BJ (cell line): ENCODE measurements at regions not wholly inside any gene's neighbourhood (a gene's known extent, or its start where the extent isn't known, plus 50 kb on each side); places are given as distances from the start of the nearest gene placed in this dataset.
"Not testable (repeated sequence)": the region's sequence is repeated elsewhere in the genome, so short reads cannot be mapped to it uniquely, and the experiment has no call there.

Experiments used
- CTCF ChIA-PET: fragments of 350-600 bp; formaldehyde crosslinking; extraction: SDS; loops from one replicate; lab custom pipeline; 2021; ENCODE audit warnings: antibody characterized with exemption, inconsistent platforms; lab: Yijun Ruan, JAX
- POLR2A ChIA-PET: fragments of 300-600 bp; sonication (Branson Sonifier 250); formaldehyde crosslinking; extraction: SDS; loops from one replicate; lab custom pipeline; 2021; ENCODE audit warnings: antibody characterized with exemption; lab: Charles Lee
- DNase-seq: peaks from one replicate; pipeline ENCODE4 v3.0.0-alpha.2; 2011; ENCODE audit warnings: low read depth
- H3K27me3 ChIP-seq: 2 replicates; pipeline ENCODE4 v1.6.0; 2011; ENCODE audit warnings: low read length; ENCODE audit not compliant: control insufficient read depth, insufficient read depth
- H3K36me3 ChIP-seq: 2 replicates; pipeline ENCODE4 v1.5.1; 2011; ENCODE audit warnings: low read length; ENCODE audit not compliant: control insufficient read depth, insufficient read depth
- H3K4me3 ChIP-seq: 2 replicates; pipeline ENCODE4 v1.5.1; 2011; ENCODE audit warnings: low read depth, mild to moderate bottlenecking, control low read depth, low read length
- CTCF ChIP-seq: IDR thresholded peaks from 2 replicates; pipeline ENCODE4 v1.5.1; 2011; ENCODE audit warnings: low read depth, mild to moderate bottlenecking, control low read depth, inconsistent platforms, low read length, moderate library complexity; ENCODE audit not compliant: insufficient read depth

DNA sequence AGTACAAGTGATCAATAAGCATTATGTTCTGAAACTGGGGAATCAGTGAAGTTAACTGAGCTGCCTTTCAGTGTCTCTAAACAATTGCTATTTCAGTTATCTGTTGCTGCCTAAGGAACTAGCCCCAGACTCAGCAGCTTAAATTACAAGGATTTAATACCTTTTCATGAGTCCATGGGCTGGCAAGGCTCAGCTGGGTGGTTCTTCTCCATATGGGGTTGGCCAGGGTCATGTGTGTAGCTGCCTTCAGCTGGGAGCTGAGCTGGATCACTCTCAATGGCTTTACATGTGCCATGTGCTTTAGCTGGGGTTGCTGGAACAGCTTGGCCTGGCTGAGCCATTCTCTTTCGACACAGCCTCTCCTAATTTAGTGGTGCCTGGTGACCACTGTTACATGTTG lies 295.0 kb upstream of the NCAM1 start:
- Histone ChIP-seq H3K4me3 (no peak overlapping the region), H3K36me3 (no peaks in the 10 kb centered on the region), H3K27me3 (no peaks in the 10 kb centered on the region)
- TF ChIP-seq CTCF, result no peak
- ChIA-PET CTCF (interaction anchor here (0.5 kb wide), 1 partner anchor 472 kb away, joined by 4 read pairs; no protein-coding TSS in a partner anchor), POLR2A (no interaction called here)
- no peak for DNase-seq

DNA sequence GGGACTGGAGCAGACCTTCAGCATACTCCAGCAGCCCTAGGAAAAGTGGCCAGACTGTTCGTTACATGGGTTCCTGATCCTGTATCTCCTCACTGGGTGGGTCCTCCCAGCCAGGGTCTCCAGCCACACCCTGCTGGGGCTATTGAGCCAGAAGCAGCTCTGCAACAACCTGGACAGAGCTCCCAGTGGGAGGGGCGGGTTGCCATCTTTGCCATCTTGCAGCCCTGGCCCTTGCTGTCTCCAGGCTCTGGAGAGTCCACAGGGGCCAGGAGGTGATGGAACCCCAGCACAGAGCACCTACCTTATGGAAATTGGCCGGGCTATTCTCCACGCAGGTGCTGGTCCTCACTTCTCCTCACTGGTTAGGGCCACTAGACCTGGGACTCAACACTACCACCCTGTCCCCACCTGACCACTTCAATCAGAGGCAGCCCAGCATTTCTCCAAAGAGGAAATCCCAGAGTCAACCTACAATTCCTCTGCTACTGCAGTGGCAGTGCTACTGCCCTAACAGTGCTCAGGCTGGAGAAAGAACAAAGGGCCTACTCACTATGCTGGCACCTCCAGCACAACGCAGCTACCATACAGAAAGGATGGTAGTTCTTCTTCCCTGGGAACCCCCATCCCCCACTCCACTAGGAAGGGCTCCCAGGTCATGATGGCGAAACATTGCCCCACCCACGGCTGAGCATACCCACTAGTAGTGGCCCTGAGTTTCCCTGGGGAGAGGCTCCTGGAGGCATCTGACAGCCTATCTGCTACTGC lies 290.2 kb upstream of the NCAM1 start:
- H3K36me3 ChIP-seq, result no peaks in the 10 kb centered on the region
- CTCF ChIA-PET, result no interaction called here
- H3K27me3 ChIP-seq, result no peaks in the 10 kb centered on the region
- no peak overlapping the region for H3K4me3 ChIP-seq
- POLR2A ChIA-PET, result no interaction called here
- no peak for TF ChIP-seq CTCF
- no peak for DNase-seq

DNA sequence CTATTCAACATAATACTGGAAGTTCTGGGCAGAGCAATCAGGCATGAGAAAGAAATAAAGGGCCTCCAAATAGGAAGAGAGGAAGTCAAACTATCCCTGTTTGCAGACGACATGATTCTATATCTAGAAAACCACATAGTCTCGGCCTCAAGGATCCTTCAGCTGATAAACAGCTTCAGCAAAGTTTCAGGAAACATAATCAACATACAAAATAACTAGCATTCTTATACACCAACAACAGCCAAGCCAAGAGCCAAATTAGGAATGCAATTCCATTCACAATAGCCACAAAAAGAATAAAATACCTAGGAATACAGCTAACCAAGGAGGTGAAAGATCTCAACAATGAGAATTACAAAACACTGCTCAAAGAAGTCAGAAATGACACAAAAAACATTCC lies 287.8 kb upstream of the NCAM1 start:
- CTCF ChIA-PET, POLR2A ChIA-PET, H3K36me3 ChIP-seq, H3K27me3 ChIP-seq, DNase-seq, H3K4me3 ChIP-seq: not testable (repeated sequence)

GRCh38 chr11:112685111-112685510 lies 276.1 kb upstream of the NCAM1 start:
- CTCF ChIA-PET, result interaction anchor here (0.6 kb wide), 1 partner anchor 55 kb away, joined by 3 read pairs; no protein-coding TSS in a partner anchor
- no peak for DNase-seq
- H3K27me3 ChIP-seq, result no peaks in the 10 kb centered on the region
- POLR2A ChIA-PET, result no interaction called here
- H3K36me3 ChIP-seq, result no peaks in the 10 kb centered on the region
- no peak for TF ChIP-seq CTCF
- no peak overlapping the region for H3K4me3 ChIP-seq

GRCh38 chr11:112689851-112690250 lies 271.4 kb upstream of the NCAM1 start:
- H3K4me3 ChIP-seq, result no peak overlapping the region
- TF ChIP-seq CTCF, result no peak
- no peak for DNase-seq
- no peaks in the 10 kb centered on the region for H3K36me3 ChIP-seq
- no peaks in the 10 kb centered on the region for H3K27me3 ChIP-seq
- ChIA-PET CTCF (no interaction called here), POLR2A (no interaction called here)

DNA sequence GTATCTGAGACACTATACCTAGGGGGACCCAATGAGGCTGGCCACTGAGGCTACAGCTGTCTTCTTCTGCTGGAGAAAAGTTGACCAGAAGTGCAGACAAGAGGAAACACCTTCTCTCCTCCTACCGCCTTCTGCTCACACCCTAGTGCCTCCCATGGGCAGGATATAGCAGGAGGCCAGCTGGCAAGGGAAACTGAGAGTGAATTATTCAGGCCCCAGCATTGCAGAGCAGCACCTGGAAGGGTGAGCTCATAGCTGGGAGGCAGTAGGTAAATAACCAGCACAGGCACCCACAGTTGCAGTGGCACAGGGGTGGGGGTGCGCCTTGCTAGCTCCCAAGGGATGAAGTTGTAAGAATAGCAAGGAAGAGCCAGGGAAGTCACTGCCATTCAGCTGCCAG lies 267.4 kb upstream of the NCAM1 start:
- POLR2A ChIA-PET, result no interaction called here
- Histone ChIP-seq H3K4me3 (no peak overlapping the region), H3K27me3 (no peaks in the 10 kb centered on the region), H3K36me3 (no peaks in the 10 kb centered on the region)
- TF ChIP-seq CTCF, result no peak
- no peak for DNase-seq
- CTCF ChIA-PET, result no interaction called here
